ENCODE measurements at regions not wholly inside any gene's neighbourhood (a gene's known extent, or its start where the extent isn't known, plus 50 kb on each side); places are given as distances from the start of the nearest gene placed in this dataset.

DNA sequence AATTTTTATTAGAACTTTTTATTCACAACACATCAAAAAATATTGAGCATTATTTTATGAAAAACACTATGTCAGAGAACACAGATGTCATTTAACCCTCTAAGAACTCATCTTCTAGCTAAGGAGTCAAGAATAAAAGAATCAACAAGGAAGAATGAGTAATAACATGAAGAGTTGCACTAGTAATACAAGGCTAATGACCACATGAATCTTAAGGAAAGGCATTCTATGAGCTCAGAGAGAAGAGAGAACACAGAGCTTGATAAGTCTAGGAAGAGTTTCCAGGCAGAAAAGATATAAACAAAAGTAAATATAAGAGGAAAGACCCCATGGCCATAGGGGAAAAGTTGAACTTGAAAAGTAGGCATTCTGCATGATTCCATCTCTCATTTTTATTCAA lies 166.5 kb downstream of the MAIP1 start:
- no peak for TF ChIP-seq CTCF (IDR thresholded peaks at IDR 0.05; ENCODE audit: poor library complexity, severe bottlenecking)
- TF ChIP-seq EZH2 (IDR thresholded peaks at IDR 0.05; ENCODE audit: borderline replicate concordance, insufficient read depth, low read length, poor library complexity, severe bottlenecking), result no peak
- no peak for TF ChIP-seq MXI1 (conservative IDR thresholded peaks at IDR 0.05; ENCODE audit: poor library complexity, severe bottlenecking)
- TF ChIP-seq REST (IDR thresholded peaks at IDR 0.05; ENCODE audit: borderline replicate concordance), result no peak
- no peak for TF ChIP-seq POLR2AphosphoS5 (IDR thresholded peaks at IDR 0.05)
- no peak for TF ChIP-seq EP300 (conservative IDR thresholded peaks at IDR 0.05; ENCODE audit: poor library complexity, severe bottlenecking)

All from neural cell (in vitro differentiated cells).